ENCODE measurements at regions not wholly inside any gene's neighbourhood (a gene's known extent, or its start where the extent isn't known, plus 50 kb on each side); places are given as distances from the start of the nearest gene placed in this dataset.

- TF ChIP-seq CTCF (IDR thresholded peaks at IDR 0.05; ENCODE audit: insufficient read depth, low read depth, low read length) (no peak), EZH2 (IDR thresholded peaks at IDR 0.05; ENCODE audit: insufficient read depth, low read length) (no peak)
Observed at GRCh38 chr3:95437409-95437808, 1374.5 kb downstream of the NSUN3 start.

Data from astrocyte (in vitro differentiated cells and primary cell).